NCI-H2171 treated with DMSO at 0.1 percent for 48 hours (cell line): ENCODE measurements at regions not wholly inside any gene's neighbourhood (a gene's known extent, or its start where the extent isn't known, plus 50 kb on each side); places are given as distances from the start of the nearest gene placed in this dataset.

Experiments
- DNase-seq: peaks from one replicate; lab custom pipeline; 2025; lab: John Stamatoyannopoulos, UW

DNA sequence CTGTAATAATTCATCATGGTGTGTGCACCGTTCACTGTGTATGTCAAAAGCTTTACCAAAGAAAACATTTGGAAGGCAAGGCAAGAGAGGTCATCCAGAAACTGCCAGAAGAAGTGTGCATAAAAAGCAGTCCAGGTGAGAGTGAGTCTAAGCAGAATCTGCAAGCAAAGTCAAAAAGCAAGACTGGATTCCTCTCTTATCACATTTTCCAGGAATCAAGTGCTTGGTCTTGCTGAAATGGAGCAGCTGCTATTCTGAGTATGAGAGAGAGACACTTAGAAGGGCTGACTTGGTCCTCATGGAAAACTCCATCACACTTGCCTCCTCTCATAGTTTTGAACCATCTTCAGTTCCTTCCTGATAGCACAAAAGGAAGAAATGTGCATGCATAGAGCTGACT, 231.3 kb downstream of the ANAPC1 start:
- no peak for DNase-seq

DNA sequence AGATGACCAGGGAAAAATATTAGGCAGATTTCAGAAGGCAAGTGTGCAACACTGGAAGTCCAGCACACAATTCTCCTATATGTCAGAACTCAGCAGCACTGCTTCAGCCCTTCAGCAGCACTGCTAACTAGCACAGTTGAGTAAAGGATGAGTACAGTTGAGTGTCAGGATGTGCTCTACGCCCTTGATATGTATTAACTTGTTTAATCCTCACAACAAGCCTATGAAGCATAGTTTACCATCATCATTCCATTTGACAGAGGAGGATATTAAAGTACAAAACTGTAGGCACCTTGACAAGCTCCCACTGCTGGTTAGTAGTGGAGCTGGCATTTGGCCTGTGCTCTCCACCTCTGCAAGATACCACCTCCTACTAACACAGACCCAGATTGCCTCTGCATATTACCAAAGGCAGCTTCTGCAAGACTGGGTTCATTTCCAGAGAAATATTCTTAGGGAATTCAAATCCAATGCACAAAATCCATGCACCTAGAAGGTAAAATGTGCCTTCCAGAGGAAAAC, 230.8 kb downstream of the ANAPC1 start:
- DNase-seq, result no peak

DNA sequence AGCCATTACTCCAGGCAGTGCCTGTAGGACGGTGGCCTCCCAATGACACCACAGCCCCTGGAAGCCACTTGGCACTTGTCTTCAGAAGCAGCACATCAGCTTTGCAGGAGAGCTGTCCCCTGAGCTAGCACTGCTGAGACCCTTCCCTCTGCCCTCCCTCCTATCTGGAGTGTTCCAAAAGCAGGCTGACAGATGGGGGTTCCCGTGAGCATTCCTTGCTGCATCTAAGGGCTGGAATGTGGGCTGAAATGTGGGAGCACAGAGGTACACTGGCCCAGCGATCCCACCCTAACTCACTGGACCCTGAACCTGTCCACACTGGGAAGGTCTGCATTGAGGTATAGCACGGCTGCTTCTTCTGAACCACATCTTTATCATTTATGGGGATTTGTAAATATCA, 230.1 kb downstream of the ANAPC1 start:
- no peak for DNase-seq

DNA sequence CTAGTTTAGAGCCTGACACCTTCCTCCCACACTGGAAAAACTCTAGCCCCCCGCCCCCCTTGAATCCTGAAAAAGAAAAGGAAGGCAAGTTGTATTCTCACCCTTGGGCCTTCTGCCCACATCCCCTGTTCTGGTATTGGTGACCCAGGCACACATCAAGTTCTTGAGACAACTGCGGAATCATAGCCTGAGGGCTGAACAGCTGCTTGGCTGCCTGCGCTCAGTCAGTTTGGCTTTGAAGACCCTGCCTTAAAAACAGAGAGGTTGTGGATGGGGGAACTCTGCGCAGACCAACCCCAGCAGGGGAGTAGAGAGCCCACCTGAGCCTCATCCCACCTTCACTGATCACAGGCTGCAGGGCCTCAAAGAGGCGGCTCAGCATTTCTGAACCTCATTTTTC, 229.2 kb downstream of the ANAPC1 start:
- DNase-seq, result no peak

DNA sequence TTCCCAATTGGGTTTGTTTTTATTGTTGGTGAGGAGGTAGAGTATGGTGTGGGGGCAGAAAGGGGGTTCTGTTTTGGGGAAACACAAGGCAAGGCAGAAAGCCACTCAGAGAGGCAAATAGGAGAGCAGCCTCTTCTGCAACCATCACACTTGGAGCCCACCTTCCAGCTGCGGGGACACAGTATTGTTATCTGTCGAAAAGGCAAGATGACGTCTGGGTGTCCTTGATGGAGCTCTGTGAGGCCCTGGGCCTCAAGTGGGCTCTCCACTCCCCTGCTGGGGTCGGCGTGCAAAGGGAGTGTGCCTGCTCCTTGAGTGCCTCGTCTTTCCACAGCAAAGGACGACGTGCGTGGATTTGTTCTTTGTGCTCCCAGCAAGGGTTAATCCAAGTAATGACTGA, 227.6 kb downstream of the ANAPC1 start:
- DNase-seq, result no peak

DNA sequence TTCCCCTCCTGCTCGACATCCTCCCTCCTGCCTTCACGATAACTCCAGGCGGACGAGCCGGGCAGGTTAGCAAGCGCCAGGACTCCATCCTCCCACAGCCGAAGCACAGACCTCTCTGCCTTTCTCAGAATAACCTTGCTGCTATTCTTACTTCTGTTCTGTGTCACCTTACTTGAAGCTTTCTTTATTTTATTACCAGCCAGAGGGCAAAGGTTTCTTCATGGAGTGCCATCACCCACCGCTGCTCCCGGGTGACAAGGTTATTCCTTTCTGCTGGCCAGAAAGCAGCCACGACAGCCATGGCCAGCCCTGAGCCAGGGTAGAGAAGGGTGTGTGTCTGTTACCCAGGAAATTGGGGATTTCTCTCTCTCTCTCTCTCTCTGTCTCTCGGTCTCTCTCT, 227.1 kb downstream of the ANAPC1 start:
- no peak for DNase-seq

DNA sequence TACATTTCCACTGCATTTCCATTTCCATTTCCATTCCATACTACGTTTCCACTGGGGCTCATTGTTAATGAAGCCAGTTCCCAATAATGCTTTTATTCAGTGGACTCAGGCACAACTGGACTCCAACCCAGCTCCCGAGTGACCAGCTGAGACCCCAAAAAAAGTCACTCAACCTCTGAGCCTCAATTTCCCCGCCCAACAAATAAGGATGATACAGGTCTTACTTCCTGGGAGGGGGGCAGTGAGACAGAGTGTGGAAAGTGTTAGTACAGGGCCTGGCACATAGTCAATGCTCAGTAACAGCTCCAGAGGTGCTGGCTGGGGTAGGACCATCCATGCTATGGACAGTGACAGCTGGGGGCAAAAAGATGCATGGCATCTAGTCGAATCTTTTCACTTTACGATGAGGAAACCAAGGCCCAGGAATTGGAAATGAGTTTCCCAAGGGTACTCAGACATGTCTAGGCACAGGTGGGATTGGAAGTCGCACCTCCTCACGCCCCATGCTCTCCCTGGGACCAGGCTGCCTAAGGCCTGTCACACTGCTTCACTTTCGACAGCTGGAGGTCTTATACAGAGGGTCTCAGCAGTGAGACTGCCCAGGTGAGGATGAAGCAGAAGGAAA, 226.5 kb downstream of the ANAPC1 start:
- DNase-seq, result no peak

DNA sequence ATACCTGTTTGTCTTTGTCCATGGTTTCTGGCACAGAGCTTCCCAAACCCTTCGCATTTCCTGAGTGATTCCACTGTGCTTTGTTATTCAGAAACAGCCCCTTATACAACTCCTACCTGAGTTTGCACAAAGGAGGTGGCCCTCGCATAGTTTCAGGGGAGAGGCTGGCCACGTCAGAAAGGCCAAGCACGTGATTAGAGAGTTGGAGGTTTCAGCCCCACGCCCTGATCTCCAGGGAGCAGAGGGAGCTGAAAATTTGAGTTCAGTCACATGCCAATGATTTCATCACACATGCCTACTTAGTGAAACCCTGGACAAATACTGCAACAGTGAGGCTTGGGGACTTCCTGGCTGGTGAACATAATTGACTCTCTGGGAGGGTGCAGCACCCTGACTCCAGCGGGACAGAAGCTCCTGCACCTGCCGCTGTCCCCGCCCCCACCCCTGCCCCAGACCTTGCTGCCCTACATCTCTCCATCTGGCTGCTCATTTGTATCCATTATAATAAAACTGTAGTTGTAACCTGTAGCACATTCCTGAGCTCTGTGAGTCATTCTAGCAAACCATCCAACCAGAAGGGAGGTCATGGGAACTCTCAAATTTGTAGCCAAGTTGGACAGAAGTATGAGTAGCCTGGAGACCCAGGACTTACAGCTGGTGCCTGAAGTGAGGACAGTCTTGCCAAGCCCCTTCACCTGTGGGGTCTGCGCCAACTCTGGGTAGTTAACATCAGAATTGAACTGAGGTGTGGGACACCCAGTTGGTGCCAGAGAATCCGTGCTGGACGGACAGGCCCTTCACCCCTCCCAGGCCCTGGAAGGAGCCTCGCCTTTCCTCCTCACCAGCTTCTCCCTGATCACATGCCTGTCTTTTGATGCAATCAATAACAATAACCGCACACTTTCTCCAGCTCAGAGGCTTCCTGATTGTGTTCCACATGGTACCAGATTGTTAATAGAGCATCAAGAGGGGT, 224.3 kb downstream of the ANAPC1 start:
- peak; percentile 29 for DNase-seq

DNA sequence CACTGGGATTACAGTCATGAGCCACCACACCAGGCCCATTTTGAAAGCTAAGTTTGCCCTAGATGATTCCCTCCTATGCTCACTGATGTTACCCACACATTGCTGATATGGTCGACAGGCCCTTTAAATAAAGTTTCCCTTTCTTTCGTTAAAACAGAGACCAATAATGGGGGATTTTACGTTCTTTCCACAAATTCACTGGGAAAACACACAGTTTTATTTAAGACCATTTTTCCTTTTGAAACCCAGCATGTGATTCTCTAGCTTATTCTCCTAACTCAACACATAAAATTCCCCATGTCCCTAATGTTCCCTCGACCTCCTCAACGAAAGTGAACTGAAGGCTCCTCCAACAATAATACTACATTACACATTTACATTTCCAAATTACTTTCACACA, 223.2 kb downstream of the ANAPC1 start:
- no peak for DNase-seq

DNA sequence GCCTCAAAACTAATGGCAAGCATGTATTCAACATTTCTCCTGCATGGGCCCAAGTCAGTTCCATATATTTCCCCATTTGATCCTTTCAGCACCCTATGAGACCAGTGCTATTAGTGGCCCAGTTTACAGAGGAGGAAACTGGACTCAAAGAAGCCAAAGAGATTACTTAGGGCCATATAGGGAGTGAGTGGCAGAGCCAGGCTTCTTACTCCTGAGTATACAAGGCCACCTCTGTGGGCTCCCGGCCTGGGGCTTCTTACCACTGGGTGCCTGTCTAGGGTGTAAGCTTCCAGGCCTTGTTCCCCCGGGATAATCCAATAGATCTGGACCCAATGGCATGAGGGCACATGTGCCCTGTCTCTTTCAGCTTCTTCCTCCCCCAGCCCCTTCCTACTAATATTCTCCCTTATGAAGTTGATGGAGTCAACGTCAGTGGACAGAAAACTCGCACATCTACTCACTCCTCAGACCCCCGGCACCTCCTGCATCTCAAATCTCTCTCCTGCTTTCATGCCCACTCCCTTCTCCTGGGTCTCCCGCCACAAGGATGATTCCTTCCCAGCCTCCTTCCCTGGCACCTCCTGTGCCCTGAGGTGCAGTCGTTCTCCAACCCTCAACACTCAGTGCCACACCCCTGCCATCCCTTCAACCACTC, 222.6 kb downstream of the ANAPC1 start:
- DNase-seq, result no peak

DNA sequence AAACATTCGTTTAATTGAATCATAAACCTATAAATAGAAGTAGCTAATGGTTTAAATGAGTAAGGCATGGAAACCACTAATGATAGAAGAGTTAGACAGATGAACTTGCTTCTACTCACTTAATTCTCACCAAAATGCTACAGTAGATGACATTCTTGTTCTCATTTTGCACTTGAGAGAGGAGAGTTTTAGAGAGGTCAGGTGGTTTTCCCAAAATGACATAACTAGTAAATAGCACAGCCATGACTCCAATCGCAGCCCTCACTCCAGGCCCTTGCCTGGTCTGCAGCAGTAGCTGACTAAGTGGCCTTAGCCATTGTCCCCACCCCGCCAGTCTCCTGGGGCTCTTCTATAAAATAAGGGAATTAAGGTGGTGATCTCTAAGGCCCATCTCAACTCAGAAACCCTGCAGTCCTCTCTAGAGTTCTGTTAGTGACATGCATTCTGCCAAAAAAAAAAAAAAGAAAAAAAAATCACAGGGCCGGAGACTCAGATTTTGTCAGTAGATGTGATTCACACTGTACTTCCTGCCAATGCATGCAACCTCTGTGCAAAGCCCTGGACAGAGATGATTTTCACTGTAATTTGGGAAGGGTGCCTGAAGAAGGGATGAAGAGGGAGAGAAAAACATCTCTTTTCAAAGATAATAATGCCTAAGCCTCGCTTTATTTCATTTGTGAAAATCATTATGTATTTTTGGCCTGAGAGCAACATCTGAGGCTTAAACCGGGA, 221.8 kb downstream of the ANAPC1 start:
- no peak for DNase-seq

DNA sequence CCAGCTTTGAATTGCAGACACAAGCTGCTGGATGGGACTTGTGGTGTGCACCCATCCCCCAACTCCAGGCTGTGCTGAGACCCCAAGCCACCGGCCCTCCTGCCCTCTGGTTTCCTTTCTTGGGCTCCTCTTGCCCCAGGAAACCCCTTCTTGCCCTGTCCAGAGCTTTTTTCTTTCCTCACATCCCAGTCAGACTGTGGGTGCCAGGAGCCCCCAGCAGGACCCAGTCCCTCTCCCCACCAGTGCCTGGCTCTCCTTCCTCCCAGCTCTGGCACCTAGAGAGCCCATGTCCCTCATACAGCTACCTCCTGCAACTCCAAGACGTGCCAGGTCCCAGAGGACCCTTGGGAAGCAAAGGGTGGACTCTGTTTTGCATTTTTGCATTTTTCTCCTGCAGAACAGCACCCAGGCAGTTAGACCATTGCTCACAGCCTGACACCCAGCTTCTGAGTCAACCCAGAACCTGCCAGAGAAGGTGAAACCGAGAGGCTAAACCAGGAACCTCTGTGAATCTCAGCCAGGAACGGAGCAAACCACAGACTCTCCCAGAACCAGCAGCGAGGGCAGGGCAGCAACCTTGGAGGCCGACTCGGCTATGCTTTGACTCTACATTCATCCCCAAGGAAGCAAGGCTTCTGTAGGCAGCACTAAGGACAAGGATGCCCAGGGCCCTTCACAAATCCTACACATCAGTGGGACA, 221.1 kb downstream of the ANAPC1 start:
- DNase-seq, result no peak

DNA sequence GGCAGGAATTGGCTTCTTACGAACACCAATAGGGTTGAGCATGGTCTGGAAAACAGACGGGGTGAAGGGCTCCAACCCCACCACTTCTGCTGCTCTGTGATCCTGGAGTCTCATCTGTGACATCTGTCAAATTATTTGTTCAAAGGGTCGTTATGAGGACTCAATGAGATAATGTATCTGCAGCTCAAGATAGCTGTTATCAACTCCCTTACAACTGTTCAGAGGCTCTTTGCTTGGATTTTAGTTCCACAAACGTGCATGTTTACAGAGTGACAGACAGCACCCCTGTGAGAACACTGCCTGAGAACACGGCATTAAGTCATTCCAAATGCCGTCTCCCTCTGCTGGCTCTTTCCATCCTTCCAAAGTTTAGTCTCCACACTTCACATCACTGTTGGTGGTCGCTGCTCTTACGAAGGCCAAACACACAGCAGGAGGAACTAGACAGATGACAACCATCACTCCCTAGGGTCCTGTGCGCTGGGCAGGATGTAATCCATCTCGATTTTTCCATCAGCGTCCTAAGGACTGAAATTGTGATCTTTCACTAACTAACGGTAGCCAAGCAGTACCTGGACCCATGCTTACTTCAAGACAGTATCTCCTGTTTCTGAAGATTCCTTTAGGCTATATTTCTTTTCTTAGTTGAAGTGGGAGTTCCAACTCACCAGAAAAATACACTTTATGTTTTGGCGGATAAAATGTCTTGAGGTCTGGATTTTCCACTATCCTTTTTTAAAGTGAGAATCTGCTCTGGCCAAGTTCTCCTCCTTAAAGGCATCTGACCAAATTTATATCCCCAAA, 220.3 kb downstream of the ANAPC1 start:
- peak; percentile 14 for DNase-seq

DNA sequence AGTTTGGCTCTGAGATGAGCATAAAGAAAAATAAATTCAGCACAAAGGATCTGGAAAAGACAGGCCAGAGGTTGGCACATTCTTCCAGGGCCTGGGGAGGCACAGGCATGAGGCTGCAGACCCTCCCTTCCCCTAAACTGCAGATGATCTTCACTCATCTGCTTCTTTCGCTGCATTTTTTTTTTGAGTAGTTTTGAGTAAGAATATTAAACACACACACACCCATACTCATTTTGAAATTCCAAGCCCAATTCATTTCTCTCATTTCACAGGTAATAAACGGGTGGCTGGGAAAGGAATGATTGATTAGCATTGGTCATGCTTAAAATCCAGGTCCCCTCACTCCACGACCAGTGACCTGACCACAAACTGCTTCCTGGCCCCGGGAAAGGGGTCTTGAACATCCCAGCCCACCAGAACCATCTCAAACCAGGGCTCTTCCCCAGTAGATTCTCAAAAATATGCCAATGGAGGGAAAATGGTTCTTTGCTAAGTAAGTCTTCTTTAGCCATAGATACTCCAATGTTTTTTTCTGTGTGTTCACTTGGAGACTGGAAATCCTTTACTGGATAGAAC, 219.6 kb downstream of the ANAPC1 start:
- no peak for DNase-seq

DNA sequence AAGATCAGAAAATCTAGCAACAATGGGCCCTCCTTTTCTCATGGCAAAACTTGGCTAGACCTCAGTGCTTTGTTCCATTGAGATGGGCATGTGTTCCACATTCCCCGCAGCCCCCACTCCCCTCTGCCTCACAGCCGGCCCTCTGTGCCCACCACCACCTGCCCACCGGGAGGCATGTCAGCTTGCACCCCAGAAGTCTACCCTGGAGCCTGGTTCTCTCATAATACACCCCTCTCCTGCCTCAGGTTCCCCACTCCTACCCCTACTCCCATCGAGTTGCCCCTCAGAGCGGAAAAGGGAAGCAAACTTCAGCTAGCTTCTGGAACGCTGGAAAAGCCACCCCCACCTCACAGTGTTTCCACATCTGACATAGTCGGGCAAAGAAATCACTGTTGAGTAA, 219.0 kb downstream of the ANAPC1 start:
- DNase-seq, result no peak

DNA sequence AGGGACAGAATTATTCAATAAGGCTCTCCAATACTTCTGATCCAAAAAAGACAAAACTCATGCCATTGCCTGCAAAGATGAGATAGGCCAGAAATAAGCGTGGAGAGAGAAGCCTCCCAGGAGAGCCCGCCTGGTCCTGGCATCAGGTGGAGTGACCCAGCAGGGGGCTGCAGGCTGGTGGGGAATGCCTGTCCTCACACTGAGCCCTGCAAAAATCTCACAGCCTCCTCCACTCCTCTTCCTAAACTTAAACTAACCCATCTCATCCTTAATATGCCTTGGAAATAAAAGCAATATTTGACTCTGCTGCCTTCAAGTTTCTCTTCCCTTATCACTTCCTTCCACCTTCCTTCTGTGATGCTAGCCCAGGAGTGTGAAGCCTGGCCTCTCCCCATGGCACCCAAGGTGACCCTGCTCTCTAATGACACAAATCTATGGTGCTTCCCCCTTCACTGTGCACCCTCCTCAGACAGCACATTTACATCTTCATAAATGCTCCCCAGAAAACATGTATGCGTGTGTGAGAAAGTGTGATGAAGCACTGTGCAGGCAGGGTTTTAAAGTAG, 218.4 kb downstream of the ANAPC1 start:
- DNase-seq, result no peak

DNA sequence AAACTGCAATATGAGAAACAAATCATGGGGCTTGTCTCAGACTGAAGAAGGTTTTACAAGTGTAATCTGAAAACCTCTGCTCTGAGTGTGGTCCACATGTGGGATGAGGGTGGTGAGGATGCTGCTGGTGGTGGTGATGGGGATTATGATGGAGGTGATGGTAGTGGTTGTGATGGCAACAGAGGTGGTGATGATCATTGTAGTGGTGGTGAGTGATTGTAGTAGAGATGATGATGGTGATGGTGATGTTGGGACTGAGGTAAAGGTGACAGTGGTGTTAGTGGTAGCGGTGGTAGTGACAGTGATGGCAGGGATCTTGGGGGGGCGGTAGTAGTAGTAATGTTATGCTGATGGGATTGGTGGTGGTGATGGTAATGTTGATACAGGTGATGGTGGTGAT, 217.8 kb downstream of the ANAPC1 start:
- DNase-seq, result no peak

DNA sequence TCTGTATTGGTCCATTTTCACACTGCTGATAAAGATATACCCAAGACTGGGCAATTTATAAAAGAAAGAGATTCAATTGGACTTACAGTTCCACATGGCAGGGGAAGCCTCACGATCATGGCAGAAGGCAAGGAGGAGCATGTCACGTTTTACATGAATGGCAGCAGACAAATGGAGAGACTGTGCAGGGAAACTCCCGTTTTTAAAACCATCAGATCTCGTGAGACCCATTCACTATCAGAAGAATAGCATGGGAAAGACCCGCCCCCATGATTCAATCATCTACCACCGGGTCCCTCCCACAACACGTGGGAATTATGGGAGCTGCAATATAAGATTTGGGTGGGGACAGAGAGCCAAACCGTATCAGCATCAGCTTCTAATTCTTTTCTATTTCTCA, 217.0 kb downstream of the ANAPC1 start:
- no peak for DNase-seq

DNA sequence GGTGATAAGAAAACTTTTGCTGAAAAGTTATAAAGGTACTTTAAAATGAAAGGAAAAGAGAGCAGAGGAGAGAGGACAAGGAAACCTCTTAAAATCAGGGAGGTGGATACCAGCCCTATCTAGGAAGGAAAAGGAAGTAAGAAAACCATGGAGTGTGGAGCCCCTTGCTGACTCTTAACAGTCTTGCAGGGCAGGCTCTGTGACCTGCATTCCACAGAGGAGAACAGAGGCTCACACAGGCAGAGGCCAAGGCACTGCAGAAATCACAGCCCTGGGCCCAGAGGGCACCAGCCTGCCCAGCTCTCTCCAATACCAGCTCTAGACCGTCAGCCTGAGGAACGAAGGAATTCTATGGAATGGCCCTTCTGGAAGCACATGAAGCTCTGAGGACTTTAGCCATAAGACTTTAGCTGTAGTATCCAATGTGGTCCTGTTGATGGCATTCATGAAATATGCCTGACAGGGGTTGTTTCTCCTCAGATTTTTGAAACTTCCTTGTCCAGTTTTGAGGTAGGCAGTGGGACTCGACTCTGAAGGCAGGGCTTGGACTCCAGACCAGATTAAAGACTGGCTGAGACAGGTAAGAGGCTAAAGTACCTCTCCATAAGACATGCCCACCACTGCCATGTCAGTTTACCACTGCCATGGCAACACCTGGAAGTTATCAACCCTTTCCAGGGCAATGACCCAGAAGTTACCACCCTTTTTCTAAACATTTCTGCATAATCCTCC, 216.3 kb downstream of the ANAPC1 start:
- DNase-seq, result no peak
